ENCODE measurements at regions not wholly inside any gene's neighbourhood (a gene's known extent, or its start where the extent isn't known, plus 50 kb on each side); places are given as distances from the start of the nearest gene placed in this dataset.

- Histone ChIP-seq H3K9ac (ENCODE audit: low read length in 5 of 5) (no peak overlapping the region), H3K27ac (ENCODE audit: low read depth, low read length) (no peak overlapping the region), H3K9me3 (ENCODE audit: control insufficient read depth in 5 of 5, low read length in 5 of 5) (peaks cover 0 to 3% (median 0%) of the 10 kb centered on the region in 5 donors), H3K27me3 (ENCODE audit: control insufficient read depth in 5 of 5, insufficient read depth in 4 of 5, low read length in 5 of 5) (no peaks in the 10 kb centered on the region), H3K4me1 (ENCODE audit: control insufficient read depth in 5 of 5, insufficient read depth in 5 of 5, low read length in 5 of 5) (no peaks in the 10 kb centered on the region), H3K36me3 (ENCODE audit: control insufficient read depth in 5 of 5, insufficient read depth in 5 of 5, low read length in 5 of 5) (no peaks in the 10 kb centered on the region), H3K4me3 (ENCODE audit: low read depth in 1 of 5, low read length in 5 of 5) (no peak overlapping the region)
These were observed 174.1 kb downstream of the BMP2 start for GRCh38 chr20:6941571-6941970.

GRCh38 chr20:6942266-6942665 is 174.8 kb downstream of the BMP2 start:
- H3K27me3 ChIP-seq (ENCODE audit: control insufficient read depth in 5 of 5, insufficient read depth in 4 of 5, low read length in 5 of 5) = no peaks in the 10 kb centered on the region
- peaks cover 0 to 3% (median 0%) of the 10 kb centered on the region in 5 donors for H3K9me3 ChIP-seq (ENCODE audit: control insufficient read depth in 5 of 5, low read length in 5 of 5)
- H3K4me1 ChIP-seq (ENCODE audit: control insufficient read depth in 5 of 5, insufficient read depth in 5 of 5, low read length in 5 of 5) = no peaks in the 10 kb centered on the region
- no peak overlapping the region for H3K9ac ChIP-seq (ENCODE audit: low read length in 5 of 5)
- no peak overlapping the region for H3K27ac ChIP-seq (ENCODE audit: low read depth, low read length)
- H3K36me3 ChIP-seq (ENCODE audit: control insufficient read depth in 5 of 5, insufficient read depth in 5 of 5, low read length in 5 of 5) = no peaks in the 10 kb centered on the region
- no peak overlapping the region for H3K4me3 ChIP-seq (ENCODE audit: low read depth in 1 of 5, low read length in 5 of 5)

- Histone ChIP-seq H3K9ac (ENCODE audit: low read length in 5 of 5) (no peak overlapping the region), H3K9me3 (ENCODE audit: control insufficient read depth in 5 of 5, low read length in 5 of 5) (peaks cover 0 to 3% (median 0%) of the 10 kb centered on the region in 5 donors), H3K4me1 (ENCODE audit: control insufficient read depth in 5 of 5, insufficient read depth in 5 of 5, low read length in 5 of 5) (no peaks in the 10 kb centered on the region), H3K27me3 (ENCODE audit: control insufficient read depth in 5 of 5, insufficient read depth in 4 of 5, low read length in 5 of 5) (no peaks in the 10 kb centered on the region), H3K27ac (ENCODE audit: low read depth, low read length) (no peak overlapping the region), H3K36me3 (ENCODE audit: control insufficient read depth in 5 of 5, insufficient read depth in 5 of 5, low read length in 5 of 5) (no peaks in the 10 kb centered on the region), H3K4me3 (ENCODE audit: low read depth in 1 of 5, low read length in 5 of 5) (no peak overlapping the region)
These were observed 176.8 kb downstream of the BMP2 start for GRCh38 chr20:6944292-6944691.

GRCh38 chr20:6953611-6954010 is 186.1 kb downstream of the BMP2 start:
- H3K27ac ChIP-seq (ENCODE audit: low read depth, low read length) = no peak overlapping the region
- no peaks in the 10 kb centered on the region for H3K27me3 ChIP-seq (ENCODE audit: control insufficient read depth in 5 of 5, insufficient read depth in 4 of 5, low read length in 5 of 5)
- no peaks in the 10 kb centered on the region for H3K4me1 ChIP-seq (ENCODE audit: control insufficient read depth in 5 of 5, insufficient read depth in 5 of 5, low read length in 5 of 5)
- H3K36me3 ChIP-seq (ENCODE audit: control insufficient read depth in 5 of 5, insufficient read depth in 5 of 5, low read length in 5 of 5) = no peaks in the 10 kb centered on the region
- H3K4me3 ChIP-seq (ENCODE audit: low read depth in 1 of 5, low read length in 5 of 5) = no peak overlapping the region
- H3K9ac ChIP-seq (ENCODE audit: low read length in 5 of 5) = no peak overlapping the region
- peaks cover 0 to 10% (median 4%) of the 10 kb centered on the region in 5 donors for H3K9me3 ChIP-seq (ENCODE audit: control insufficient read depth in 5 of 5, low read length in 5 of 5)

GRCh38 chr20:6954219-6954618 is 186.7 kb downstream of the BMP2 start:
- H3K27ac ChIP-seq (ENCODE audit: low read depth, low read length) = no peak overlapping the region

DNA sequence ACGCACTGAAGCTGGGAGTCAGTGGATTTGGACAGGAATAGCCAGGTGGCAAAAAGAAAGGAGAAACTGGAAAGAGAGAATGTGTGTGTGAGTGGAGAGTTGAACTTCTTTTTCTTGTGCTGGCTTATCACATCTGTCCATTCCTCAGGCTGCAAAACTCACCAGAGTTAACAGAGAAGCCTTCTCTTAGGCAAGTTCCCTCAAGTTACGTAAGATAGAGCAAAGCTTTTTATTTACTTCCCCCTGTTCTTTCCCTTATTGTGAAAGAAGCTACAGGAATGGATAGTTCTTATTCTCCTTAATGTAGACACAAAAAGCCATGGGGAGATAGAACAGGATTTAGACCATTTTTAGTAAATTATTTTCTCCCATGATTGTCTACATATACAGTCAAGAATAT is 188.6 kb downstream of the BMP2 start:
- H3K4me1 ChIP-seq (ENCODE audit: control insufficient read depth in 5 of 5, insufficient read depth in 5 of 5, low read length in 5 of 5) = no peaks in the 10 kb centered on the region
- H3K27ac ChIP-seq (ENCODE audit: low read depth, low read length) = no peak overlapping the region
- H3K4me3 ChIP-seq (ENCODE audit: low read depth in 1 of 5, low read length in 5 of 5) = no peak overlapping the region
- H3K36me3 ChIP-seq (ENCODE audit: control insufficient read depth in 5 of 5, insufficient read depth in 5 of 5, low read length in 5 of 5) = no peaks in the 10 kb centered on the region
- H3K9me3 ChIP-seq (ENCODE audit: control insufficient read depth in 5 of 5, low read length in 5 of 5) = peaks cover 0 to 8% (median 4%) of the 10 kb centered on the region in 5 donors
- no peak overlapping the region for H3K9ac ChIP-seq (ENCODE audit: low read length in 5 of 5)
- H3K27me3 ChIP-seq (ENCODE audit: control insufficient read depth in 5 of 5, insufficient read depth in 4 of 5, low read length in 5 of 5) = no peaks in the 10 kb centered on the region

More at GRCh38 chr20:6954219-6954618, 186.7 kb downstream of the BMP2 start:
- Histone ChIP-seq H3K4me3 (ENCODE audit: low read depth in 1 of 5, low read length in 5 of 5) (no peak overlapping the region), H3K4me1 (ENCODE audit: control insufficient read depth in 5 of 5, insufficient read depth in 5 of 5, low read length in 5 of 5) (no peaks in the 10 kb centered on the region), H3K9me3 (ENCODE audit: control insufficient read depth in 5 of 5, low read length in 5 of 5) (peaks cover 0 to 10% (median 4%) of the 10 kb centered on the region in 5 donors), H3K27me3 (ENCODE audit: control insufficient read depth in 5 of 5, insufficient read depth in 4 of 5, low read length in 5 of 5) (no peaks in the 10 kb centered on the region), H3K36me3 (ENCODE audit: control insufficient read depth in 5 of 5, insufficient read depth in 5 of 5, low read length in 5 of 5) (no peaks in the 10 kb centered on the region), H3K9ac (ENCODE audit: low read length in 5 of 5) (no peak overlapping the region)

GRCh38 chr20:6956574-6956973 is 189.1 kb downstream of the BMP2 start:
- no peak overlapping the region for H3K9ac ChIP-seq (ENCODE audit: low read length in 5 of 5)
- H3K9me3 ChIP-seq (ENCODE audit: control insufficient read depth in 5 of 5, low read length in 5 of 5) = peaks cover 0 to 6% (median 3%) of the 10 kb centered on the region in 5 donors
- no peak overlapping the region for H3K4me3 ChIP-seq (ENCODE audit: low read depth in 1 of 5, low read length in 5 of 5)
- H3K27ac ChIP-seq (ENCODE audit: low read depth, low read length) = no peak overlapping the region
- no peaks in the 10 kb centered on the region for H3K27me3 ChIP-seq (ENCODE audit: control insufficient read depth in 5 of 5, insufficient read depth in 4 of 5, low read length in 5 of 5)
- no peaks in the 10 kb centered on the region for H3K4me1 ChIP-seq (ENCODE audit: control insufficient read depth in 5 of 5, insufficient read depth in 5 of 5, low read length in 5 of 5)
- no peaks in the 10 kb centered on the region for H3K36me3 ChIP-seq (ENCODE audit: control insufficient read depth in 5 of 5, insufficient read depth in 5 of 5, low read length in 5 of 5)

DNA sequence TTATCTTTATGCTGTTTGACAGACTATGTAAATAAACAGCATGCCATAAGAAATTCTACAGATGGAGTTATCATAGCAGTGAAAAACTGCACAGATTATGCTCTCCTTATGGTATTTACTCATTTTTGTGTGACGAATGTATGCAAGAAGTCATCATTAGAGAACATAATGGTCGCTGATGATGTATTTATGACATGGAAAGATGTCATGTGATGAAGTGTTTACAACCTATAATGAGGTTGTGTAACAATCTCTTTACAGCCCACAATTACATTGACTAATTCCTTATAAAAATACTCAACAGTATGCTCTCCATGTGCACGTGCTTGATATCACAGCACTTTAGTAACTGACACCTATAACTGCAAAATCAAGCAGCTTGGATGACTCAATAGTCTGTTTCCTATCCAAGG is 192.4 kb downstream of the BMP2 start:
- no peaks in the 10 kb centered on the region for H3K4me1 ChIP-seq (ENCODE audit: control insufficient read depth in 5 of 5, insufficient read depth in 5 of 5, low read length in 5 of 5)
- H3K27me3 ChIP-seq (ENCODE audit: control insufficient read depth in 5 of 5, insufficient read depth in 4 of 5, low read length in 5 of 5) = no peaks in the 10 kb centered on the region
- H3K36me3 ChIP-seq (ENCODE audit: control insufficient read depth in 5 of 5, insufficient read depth in 5 of 5, low read length in 5 of 5) = no peaks in the 10 kb centered on the region
- no peak overlapping the region for H3K4me3 ChIP-seq (ENCODE audit: low read depth in 1 of 5, low read length in 5 of 5)
- no peaks in the 10 kb centered on the region for H3K9me3 ChIP-seq (ENCODE audit: control insufficient read depth in 5 of 5, low read length in 5 of 5)
- H3K9ac ChIP-seq (ENCODE audit: low read length in 5 of 5) = no peak overlapping the region
- H3K27ac ChIP-seq (ENCODE audit: low read depth, low read length) = no peak overlapping the region

GRCh38 chr20:6966721-6967120 is 199.2 kb downstream of the BMP2 start:
- H3K27ac ChIP-seq (ENCODE audit: low read depth, low read length) = no peak overlapping the region
- H3K36me3 ChIP-seq (ENCODE audit: control insufficient read depth in 5 of 5, insufficient read depth in 5 of 5, low read length in 5 of 5) = no peaks in the 10 kb centered on the region
- H3K9me3 ChIP-seq (ENCODE audit: control insufficient read depth in 5 of 5, low read length in 5 of 5) = no peaks in the 10 kb centered on the region
- H3K4me3 ChIP-seq (ENCODE audit: low read depth in 1 of 5, low read length in 5 of 5) = no peak overlapping the region
- H3K9ac ChIP-seq (ENCODE audit: low read length in 5 of 5) = no peak overlapping the region
- no peaks in the 10 kb centered on the region for H3K27me3 ChIP-seq (ENCODE audit: control insufficient read depth in 5 of 5, insufficient read depth in 4 of 5, low read length in 5 of 5)
- H3K4me1 ChIP-seq (ENCODE audit: control insufficient read depth in 5 of 5, insufficient read depth in 5 of 5, low read length in 5 of 5) = no peaks in the 10 kb centered on the region

DNA sequence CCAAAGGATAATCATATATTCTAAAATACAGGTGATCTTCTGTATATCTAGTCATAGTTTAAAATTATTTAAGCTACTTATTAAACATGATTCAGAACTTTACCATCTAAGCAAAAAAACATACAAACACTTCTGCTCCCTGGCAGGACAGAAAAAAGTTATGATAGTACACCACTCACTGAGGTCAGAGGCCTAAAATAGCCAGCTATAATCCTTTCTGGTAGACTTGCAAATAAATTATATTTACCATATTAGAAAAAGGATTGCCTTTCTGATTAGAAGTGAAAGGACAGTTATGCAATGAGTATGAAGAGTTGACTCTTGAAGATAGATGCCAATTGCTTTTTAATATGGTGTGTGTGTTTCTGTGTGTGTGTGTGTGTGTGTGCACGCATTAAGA is 207.4 kb downstream of the BMP2 start:
- no peak overlapping the region for H3K27ac ChIP-seq (ENCODE audit: low read depth, low read length)
- H3K4me3 ChIP-seq (ENCODE audit: low read depth in 1 of 5, low read length in 5 of 5) = no peak overlapping the region
- H3K27me3 ChIP-seq (ENCODE audit: control insufficient read depth in 5 of 5, insufficient read depth in 4 of 5, low read length in 5 of 5) = no peaks in the 10 kb centered on the region
- H3K36me3 ChIP-seq (ENCODE audit: control insufficient read depth in 5 of 5, insufficient read depth in 5 of 5, low read length in 5 of 5) = no peaks in the 10 kb centered on the region
- no peak overlapping the region for H3K9ac ChIP-seq (ENCODE audit: low read length in 5 of 5)
- no peaks in the 10 kb centered on the region for H3K4me1 ChIP-seq (ENCODE audit: control insufficient read depth in 5 of 5, insufficient read depth in 5 of 5, low read length in 5 of 5)
- peaks cover 0 to 5% (median 0%) of the 10 kb centered on the region in 5 donors for H3K9me3 ChIP-seq (ENCODE audit: control insufficient read depth in 5 of 5, low read length in 5 of 5)

DNA sequence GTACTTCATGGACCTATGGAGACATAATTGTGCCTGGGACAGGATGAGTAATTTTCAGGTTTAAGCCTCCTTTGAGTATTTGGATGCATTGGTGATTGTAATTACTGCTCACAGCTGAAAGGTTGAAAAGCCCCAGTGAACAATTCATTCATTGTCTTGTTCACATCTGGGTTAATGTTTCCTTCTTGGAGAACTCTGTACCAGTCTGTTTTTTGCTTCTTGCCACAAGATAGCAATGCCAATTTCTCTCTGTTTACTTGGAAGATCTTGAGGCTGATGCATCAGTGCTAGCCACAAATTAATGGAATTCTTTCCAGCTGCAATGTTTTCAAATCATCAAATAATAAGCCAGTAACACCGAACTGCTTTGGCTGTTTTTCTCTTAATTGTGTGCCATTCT is 207.8 kb downstream of the BMP2 start:
- no peaks in the 10 kb centered on the region for H3K36me3 ChIP-seq (ENCODE audit: control insufficient read depth in 5 of 5, insufficient read depth in 5 of 5, low read length in 5 of 5)
- H3K9ac ChIP-seq (ENCODE audit: low read length in 5 of 5) = no peak overlapping the region
- H3K9me3 ChIP-seq (ENCODE audit: control insufficient read depth in 5 of 5, low read length in 5 of 5) = peaks cover 0 to 5% (median 0%) of the 10 kb centered on the region in 5 donors
- no peaks in the 10 kb centered on the region for H3K27me3 ChIP-seq (ENCODE audit: control insufficient read depth in 5 of 5, insufficient read depth in 4 of 5, low read length in 5 of 5)
- no peak overlapping the region for H3K27ac ChIP-seq (ENCODE audit: low read depth, low read length)
- H3K4me1 ChIP-seq (ENCODE audit: control insufficient read depth in 5 of 5, insufficient read depth in 5 of 5, low read length in 5 of 5) = no peaks in the 10 kb centered on the region
- H3K4me3 ChIP-seq (ENCODE audit: low read depth in 1 of 5, low read length in 5 of 5) = no peak overlapping the region

Measured in subcutaneous abdominal adipose tissue (tissue), 5 donors.